ENCODE measurements at regions not wholly inside any gene's neighbourhood (a gene's known extent, or its start where the extent isn't known, plus 50 kb on each side); places are given as distances from the start of the nearest gene placed in this dataset.

DNA sequence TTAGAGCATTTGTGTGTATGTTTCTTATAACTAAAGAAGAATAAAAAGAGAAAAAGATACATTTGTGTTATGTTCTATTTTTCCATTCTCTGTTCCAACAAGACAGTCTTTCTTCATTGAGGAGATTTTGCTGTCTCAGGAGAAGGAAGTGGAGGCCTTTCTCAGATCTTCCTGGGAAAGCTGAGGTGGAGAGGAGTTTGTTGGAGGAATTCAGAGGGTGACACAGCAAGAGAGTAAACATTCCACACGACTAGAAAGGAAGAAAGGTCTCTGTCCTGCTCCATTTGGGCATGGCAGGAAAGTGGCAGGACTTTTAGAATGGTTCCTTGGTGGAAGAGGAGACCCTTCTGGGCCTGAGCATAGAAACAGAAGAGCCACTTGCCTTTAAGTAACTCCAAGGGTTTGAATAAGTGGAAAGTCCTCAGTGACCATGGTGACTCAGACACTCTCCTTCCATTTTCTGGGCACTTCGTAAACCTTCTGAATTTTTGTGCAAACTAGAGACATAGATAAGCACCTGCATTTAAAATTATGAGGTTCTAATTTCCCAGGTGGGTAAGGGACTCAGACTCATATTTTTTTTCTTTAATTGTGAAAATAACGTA is 52.3 kb upstream of the COL5A2 start:
- H2AFZ ChIP-seq (ENCODE audit: insufficient read depth, low read depth, low read length, poor library complexity, severe bottlenecking), result no peak overlapping the region
- DNase-seq (no peak), ATAC-seq (ENCODE audit: low read depth) (no peak)
- H3K4me1 Mint-ChIP-seq, result no peaks in the 10 kb centered on the region
- ChIA-PET CTCF (no interaction called here), POLR2A (no interaction called here)
- H3K4me3 ChIP-seq (ENCODE audit: control extremely low read depth in 1 of 5, extremely low read depth in 1 of 5, insufficient read depth in 1 of 5, low read depth in 2 of 5, low read length in 4 of 5), result no peak overlapping the region
- H3K27me3 Mint-ChIP-seq, result peaks cover 5% of the 10 kb centered on the region
- no peak overlapping the region for H3K4me2 ChIP-seq (replicated peaks; ENCODE audit: low read depth, low read length, poor library complexity, severe bottlenecking)
- WGBS (ENCODE audit: insufficient coverage), result 67% methylated on average over 1 of the region's 3 CpGs
- TF ChIP-seq EZH2 (IDR thresholded peaks at IDR 0.05; ENCODE audit: borderline replicate concordance, insufficient read depth, low read depth, low read length, poor library complexity, severe bottlenecking), result no peak
- no peak for TF ChIP-seq CTCF (IDR thresholded peaks at IDR 0.05)
- no peaks in the 10 kb centered on the region for H3K9me3 ChIP-seq (ENCODE audit: control extremely low read depth in 1 of 3, control insufficient read depth in 2 of 3, insufficient read depth in 1 of 3, low read length in 2 of 3)
- intact Hi-C loops (cut with micrococcal nuclease), result no loop called here
- no peak overlapping the region for H3K9ac ChIP-seq (ENCODE audit: low read length)
- no peaks in the 10 kb centered on the region for H3K36me3 ChIP-seq (replicated peaks in 1 of 2; ENCODE audit: control extremely low read depth in 1 of 2, control insufficient read depth in 1 of 2, extremely low read depth in 1 of 2, insufficient read depth in 2 of 2, low read length in 1 of 2)
- no peak overlapping the region for H3K27ac Mint-ChIP-seq
- H3K27me3 ChIP-seq (replicated peaks in 1 of 4; ENCODE audit: control extremely low read depth in 1 of 4, control insufficient read depth in 3 of 4, insufficient read depth in 4 of 4, low read length in 3 of 4), result no peaks in the 10 kb centered on the region
- no peaks in the 10 kb centered on the region for H3K79me2 ChIP-seq (ENCODE audit: control insufficient read depth, insufficient read depth, low read length)
- H3K27ac ChIP-seq (ENCODE audit: low read length in 2 of 2), result no peak overlapping the region
- no peak overlapping the region for H3K4me3 Mint-ChIP-seq
- H3K9me3 Mint-ChIP-seq (ENCODE audit: insufficient read depth), result no peaks in the 10 kb centered on the region
- no peaks in the 10 kb centered on the region for H4K20me1 ChIP-seq (ENCODE audit: control insufficient read depth, insufficient read depth, low read length, poor library complexity, severe bottlenecking)
- H3K4me1 ChIP-seq (ENCODE audit: control insufficient read depth in 2 of 2, insufficient read depth in 2 of 2, low read length in 2 of 2), result no peaks in the 10 kb centered on the region

- Histone ChIP-seq H3K36me3 (replicated peaks in 1 of 2; ENCODE audit: control extremely low read depth in 1 of 2, control insufficient read depth in 1 of 2, extremely low read depth in 1 of 2, insufficient read depth in 2 of 2, low read length in 1 of 2) (no peaks in the 10 kb centered on the region), H3K4me2 (replicated peaks; ENCODE audit: low read depth, low read length, poor library complexity, severe bottlenecking) (no peak overlapping the region), H3K9ac (ENCODE audit: low read length) (no peak overlapping the region), H3K9me3 (ENCODE audit: control extremely low read depth in 1 of 3, control insufficient read depth in 2 of 3, insufficient read depth in 1 of 3, low read length in 2 of 3) (no peaks in the 10 kb centered on the region), H3K27ac (ENCODE audit: low read length in 2 of 2) (no peak overlapping the region), H4K20me1 (ENCODE audit: control insufficient read depth, insufficient read depth, low read length, poor library complexity, severe bottlenecking) (no peaks in the 10 kb centered on the region), H3K4me1 (ENCODE audit: control insufficient read depth in 2 of 2, insufficient read depth in 2 of 2, low read length in 2 of 2) (no peaks in the 10 kb centered on the region), H2AFZ (ENCODE audit: insufficient read depth, low read depth, low read length, poor library complexity, severe bottlenecking) (no peak overlapping the region), H3K79me2 (ENCODE audit: control insufficient read depth, insufficient read depth, low read length) (no peaks in the 10 kb centered on the region), H3K27me3 (replicated peaks in 1 of 4; ENCODE audit: control extremely low read depth in 1 of 4, control insufficient read depth in 3 of 4, insufficient read depth in 4 of 4, low read length in 3 of 4) (no peaks in the 10 kb centered on the region), H3K4me3 (ENCODE audit: control extremely low read depth in 1 of 5, extremely low read depth in 1 of 5, insufficient read depth in 1 of 5, low read depth in 2 of 5, low read length in 4 of 5) (no peak overlapping the region)
- ATAC-seq (ENCODE audit: low read depth) (no peak), DNase-seq (no peak)
- Mint-ChIP-seq H3K27me3 (peaks cover 5% of the 10 kb centered on the region), H3K27ac (no peak overlapping the region), H3K4me1 (no peaks in the 10 kb centered on the region), H3K9me3 (ENCODE audit: insufficient read depth) (no peaks in the 10 kb centered on the region), H3K4me3 (no peak overlapping the region)
- ChIA-PET CTCF (no interaction called here), POLR2A (no interaction called here)
- intact Hi-C loops (cut with micrococcal nuclease), result no loop called here
- no peak for TF ChIP-seq EZH2 (IDR thresholded peaks at IDR 0.05; ENCODE audit: borderline replicate concordance, insufficient read depth, low read depth, low read length, poor library complexity, severe bottlenecking)
- no peak for TF ChIP-seq CTCF (IDR thresholded peaks at IDR 0.05)
These were observed 53.3 kb upstream of the COL5A2 start for GRCh38 chr2:189232759-189233406.
